Neural cell (in vitro differentiated cells): ENCODE measurements at regions not wholly inside any gene's neighbourhood (a gene's known extent, or its start where the extent isn't known, plus 50 kb on each side); places are given as distances from the start of the nearest gene placed in this dataset.
"Not testable (repeated sequence)": the region's sequence is repeated elsewhere in the genome, so short reads cannot be mapped to it uniquely, and the experiment has no call there.

Experiments used
- H2AFZ ChIP-seq: fragments of 200-600, 300-800 bp; sonication (generic), shearing (Covaris generic); 2 replicates; pipeline ENCODE4 v1.6.0; 2014; ENCODE audit warnings: low read depth, mild to moderate bottlenecking, antibody characterized with exemption, low read length, moderate library complexity
- H3F3A ChIP-seq: fragments of 200-600 bp; shearing (Covaris generic); 2 replicates; pipeline ENCODE4 v1.6.1; 2016; ENCODE audit warnings: mild to moderate bottlenecking, moderate library complexity, mixed read lengths, antibody characterized with exemption, low read length; ENCODE audit not compliant: insufficient read depth, poor library complexity, severe bottlenecking
- H3K27ac ChIP-seq: fragments of 200-600, 300-800 bp; sonication (generic), shearing (Covaris generic); 2 replicates; pipeline ENCODE4 v1.5.1; 2014; ENCODE audit warnings: mild to moderate bottlenecking, low read length, moderate library complexity
- H3K27me3 ChIP-seq: fragments of 300-800, 200-600 bp; sonication (generic), shearing (Covaris generic); 2 replicates; pipeline ENCODE4 v1.6.0; 2014; ENCODE audit warnings: mild to moderate bottlenecking, low read depth, low read length, moderate library complexity; ENCODE audit not compliant: insufficient read depth
- H3K36me3 ChIP-seq: fragments of 300-800, 200-600 bp; sonication (generic), shearing (Covaris generic); 2 replicates; pipeline ENCODE4 v1.5.1; 2014; ENCODE audit warnings: mild to moderate bottlenecking, antibody characterized with exemption, low read length, moderate library complexity; ENCODE audit not compliant: insufficient read depth
- H3K4me2 ChIP-seq: fragments of 300-800, 200-600 bp; sonication (generic), shearing (Covaris generic); 2 replicates; pipeline ENCODE4 v1.6.0; 2014; ENCODE audit warnings: mild to moderate bottlenecking, low read length
- H3K4me3 ChIP-seq: fragments of 300-800, 200-600 bp; sonication (generic), shearing (Covaris generic); 2 replicates; pipeline ENCODE4 v1.5.1; 2014; ENCODE audit warnings: mild to moderate bottlenecking, low read length, moderate library complexity
- H3K79me2 ChIP-seq: fragments of 200-600 bp; shearing (Covaris generic); replicated peaks from 2 replicates; pipeline ENCODE4 v1.6.0; 2014; ENCODE audit warnings: mild to moderate bottlenecking, low read length, moderate library complexity; ENCODE audit not compliant: insufficient read depth
- H3K9ac ChIP-seq: fragments of 300-800, 200-600 bp; sonication (generic), shearing (Covaris generic); 2 replicates; pipeline ENCODE4 v1.6.1; 2016; ENCODE audit warnings: mild to moderate bottlenecking, low read length, mixed read lengths
- H3K9me2 ChIP-seq: fragments of 200-600 bp; shearing (Covaris generic); 2 replicates; pipeline ENCODE4 v1.6.1; 2016; ENCODE audit warnings: mild to moderate bottlenecking, low read length, mixed read lengths; ENCODE audit not compliant: insufficient read depth
- H3K9me3 ChIP-seq: fragments of 200-600, 300-800 bp; sonication (generic), shearing (Covaris generic); 2 replicates; pipeline ENCODE4 v1.6.1; 2016; ENCODE audit warnings: mild to moderate bottlenecking, mixed run types, low read length, moderate library complexity, mixed read lengths
- H4K20me1 ChIP-seq: fragments of 200-600 bp; shearing (Covaris generic); 2 replicates; pipeline ENCODE4 v1.6.1; 2016; ENCODE audit warnings: mild to moderate bottlenecking, mixed run types; ENCODE audit not compliant: insufficient read depth
- EP300 ChIP-seq: fragments of 450-650 bp; conservative IDR thresholded peaks from 2 replicates; pipeline ENCODE4 v1.6.1; 2014; ENCODE audit warnings: antibody characterized with exemption, mild to moderate bottlenecking, moderate library complexity; ENCODE audit not compliant: poor library complexity, severe bottlenecking
- EZH2 ChIP-seq: fragments of 200-600, 300-800 bp; shearing (Covaris generic), sonication (generic); IDR thresholded peaks from 2 replicates; pipeline ENCODE4 v1.6.1; 2014; ENCODE audit warnings: antibody characterized with exemption, low read length, borderline replicate concordance, mild to moderate bottlenecking; ENCODE audit not compliant: insufficient read depth, poor library complexity, severe bottlenecking
- MXI1 ChIP-seq: fragments of 450-650 bp; conservative IDR thresholded peaks from 2 replicates; pipeline ENCODE4 v1.6.1; 2014; ENCODE audit warnings: antibody characterized with exemption, mild to moderate bottlenecking; ENCODE audit not compliant: poor library complexity, severe bottlenecking
- POLR2AphosphoS5 ChIP-seq: IDR thresholded peaks from 2 replicates; pipeline ENCODE4 v1.6.1; 2012
- RAD21 ChIP-seq: fragments of 450-650 bp; conservative IDR thresholded peaks from 2 replicates; pipeline ENCODE4 v1.6.1; 2014; ENCODE audit warnings: antibody characterized with exemption, mild to moderate bottlenecking, moderate library complexity
- SMC3 ChIP-seq: fragments of 450-650 bp; conservative IDR thresholded peaks from 2 replicates; pipeline ENCODE4 v1.6.1; 2014; ENCODE audit warnings: antibody characterized with exemption, mild to moderate bottlenecking, moderate library complexity; ENCODE audit not compliant: poor library complexity
- TAF1 ChIP-seq: IDR thresholded peaks from 2 replicates; pipeline ENCODE4 v1.6.1; 2012; ENCODE audit warnings: low read depth
- TF ChIP-seq, protein P1 (sequence below): IDR thresholded peaks from 2 replicates; pipeline ENCODE4 v1.6.1; 2012; ENCODE audit warnings: borderline replicate concordance
- TF ChIP-seq, protein P2 (sequence below): fragments of 450-650 bp; IDR thresholded peaks from 2 replicates; pipeline ENCODE4 v1.5.1; 2014; ENCODE audit warnings: antibody characterized with exemption, mild to moderate bottlenecking, moderate library complexity; ENCODE audit not compliant: poor library complexity, severe bottlenecking

DNA sequence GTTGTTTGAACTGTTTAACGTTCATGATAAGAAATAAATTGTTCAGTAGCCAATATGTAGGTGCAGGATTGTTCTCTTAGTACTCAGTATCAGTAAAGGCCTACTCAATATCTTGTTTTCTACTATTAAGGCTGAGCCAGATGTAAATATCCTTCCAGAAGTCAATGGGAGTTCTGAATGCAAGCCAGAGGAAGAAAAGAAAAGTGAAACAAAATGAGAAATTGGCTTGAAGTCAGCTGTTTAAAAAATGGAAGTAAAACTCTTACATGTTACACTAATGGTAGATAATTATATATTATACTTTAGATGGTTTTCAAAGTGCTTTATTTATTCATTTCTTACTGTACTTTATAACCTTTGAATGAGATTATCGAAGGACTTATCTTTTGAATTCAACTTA, 1417.9 kb downstream of the ADGRL3 start:
- Histone ChIP-seq H3K27me3 (no peaks in the 10 kb centered on the region), H3K9me2 (no peaks in the 10 kb centered on the region), H3K9me3 (no peaks in the 10 kb centered on the region), H3K9ac (no peak overlapping the region), H3K79me2 (no peaks in the 10 kb centered on the region), H3K36me3 (no peaks in the 10 kb centered on the region), H3K4me2 (no peak overlapping the region), H4K20me1 (no peaks in the 10 kb centered on the region), H3K27ac (no peak overlapping the region), H3F3A (no peaks in the 10 kb centered on the region), H3K4me3 (no peak overlapping the region), H2AFZ (no peak overlapping the region)
- no peak for TF ChIP-seq POLR2AphosphoS5
- no peak for TF ChIP-seq EZH2

DNA sequence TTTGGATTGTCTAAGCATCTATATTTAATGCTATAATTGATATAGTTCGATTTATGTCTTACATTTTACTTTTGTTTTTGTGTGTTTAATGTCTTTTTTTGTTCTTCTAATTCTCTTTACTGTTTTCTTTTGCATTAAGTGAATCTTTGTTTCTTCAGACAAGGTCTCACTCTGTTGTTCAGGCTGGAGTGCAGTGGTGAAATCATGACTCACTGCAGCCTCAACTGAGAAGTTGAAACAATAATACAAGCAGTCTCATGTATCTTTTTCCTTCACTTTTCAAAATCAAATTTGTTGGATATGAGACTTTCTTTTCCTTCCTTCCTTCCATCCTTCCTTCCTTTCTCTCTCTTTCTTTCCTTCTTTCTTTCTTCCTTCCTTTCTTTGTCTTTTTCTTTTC, 1401.6 kb downstream of the ADGRL3 start:
- Histone ChIP-seq H3K9ac (no peak overlapping the region), H3K79me2 (no peaks in the 10 kb centered on the region), H3K9me3 (no peaks in the 10 kb centered on the region), H3K27me3 (no peaks in the 10 kb centered on the region), H3K36me3 (no peaks in the 10 kb centered on the region), H2AFZ (no peak overlapping the region), H3K27ac (no peak overlapping the region), H4K20me1 (no peaks in the 10 kb centered on the region), H3K4me2 (no peak overlapping the region), H3F3A (no peaks in the 10 kb centered on the region), H3K4me3 (no peak overlapping the region), H3K9me2 (no peaks in the 10 kb centered on the region)
- no peak for TF ChIP-seq EZH2
- TF ChIP-seq EP300 = no peak
- no peak for TF ChIP-seq POLR2AphosphoS5
- TF ChIP-seq TAF1 = no peak
- no peak for TF ChIP-seq MXI1
- no peak for TF ChIP-seq RAD21
- TF ChIP-seq SMC3 = no peak
- TF ChIP-seq, protein P1, sequence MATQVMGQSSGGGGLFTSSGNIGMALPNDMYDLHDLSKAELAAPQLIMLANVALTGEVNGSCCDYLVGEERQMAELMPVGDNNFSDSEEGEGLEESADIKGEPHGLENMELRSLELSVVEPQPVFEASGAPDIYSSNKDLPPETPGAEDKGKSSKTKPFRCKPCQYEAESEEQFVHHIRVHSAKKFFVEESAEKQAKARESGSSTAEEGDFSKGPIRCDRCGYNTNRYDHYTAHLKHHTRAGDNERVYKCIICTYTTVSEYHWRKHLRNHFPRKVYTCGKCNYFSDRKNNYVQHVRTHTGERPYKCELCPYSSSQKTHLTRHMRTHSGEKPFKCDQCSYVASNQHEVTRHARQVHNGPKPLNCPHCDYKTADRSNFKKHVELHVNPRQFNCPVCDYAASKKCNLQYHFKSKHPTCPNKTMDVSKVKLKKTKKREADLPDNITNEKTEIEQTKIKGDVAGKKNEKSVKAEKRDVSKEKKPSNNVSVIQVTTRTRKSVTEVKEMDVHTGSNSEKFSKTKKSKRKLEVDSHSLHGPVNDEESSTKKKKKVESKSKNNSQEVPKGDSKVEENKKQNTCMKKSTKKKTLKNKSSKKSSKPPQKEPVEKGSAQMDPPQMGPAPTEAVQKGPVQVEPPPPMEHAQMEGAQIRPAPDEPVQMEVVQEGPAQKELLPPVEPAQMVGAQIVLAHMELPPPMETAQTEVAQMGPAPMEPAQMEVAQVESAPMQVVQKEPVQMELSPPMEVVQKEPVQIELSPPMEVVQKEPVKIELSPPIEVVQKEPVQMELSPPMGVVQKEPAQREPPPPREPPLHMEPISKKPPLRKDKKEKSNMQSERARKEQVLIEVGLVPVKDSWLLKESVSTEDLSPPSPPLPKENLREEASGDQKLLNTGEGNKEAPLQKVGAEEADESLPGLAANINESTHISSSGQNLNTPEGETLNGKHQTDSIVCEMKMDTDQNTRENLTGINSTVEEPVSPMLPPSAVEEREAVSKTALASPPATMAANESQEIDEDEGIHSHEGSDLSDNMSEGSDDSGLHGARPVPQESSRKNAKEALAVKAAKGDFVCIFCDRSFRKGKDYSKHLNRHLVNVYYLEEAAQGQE = no peak
- TF ChIP-seq, protein P2, sequence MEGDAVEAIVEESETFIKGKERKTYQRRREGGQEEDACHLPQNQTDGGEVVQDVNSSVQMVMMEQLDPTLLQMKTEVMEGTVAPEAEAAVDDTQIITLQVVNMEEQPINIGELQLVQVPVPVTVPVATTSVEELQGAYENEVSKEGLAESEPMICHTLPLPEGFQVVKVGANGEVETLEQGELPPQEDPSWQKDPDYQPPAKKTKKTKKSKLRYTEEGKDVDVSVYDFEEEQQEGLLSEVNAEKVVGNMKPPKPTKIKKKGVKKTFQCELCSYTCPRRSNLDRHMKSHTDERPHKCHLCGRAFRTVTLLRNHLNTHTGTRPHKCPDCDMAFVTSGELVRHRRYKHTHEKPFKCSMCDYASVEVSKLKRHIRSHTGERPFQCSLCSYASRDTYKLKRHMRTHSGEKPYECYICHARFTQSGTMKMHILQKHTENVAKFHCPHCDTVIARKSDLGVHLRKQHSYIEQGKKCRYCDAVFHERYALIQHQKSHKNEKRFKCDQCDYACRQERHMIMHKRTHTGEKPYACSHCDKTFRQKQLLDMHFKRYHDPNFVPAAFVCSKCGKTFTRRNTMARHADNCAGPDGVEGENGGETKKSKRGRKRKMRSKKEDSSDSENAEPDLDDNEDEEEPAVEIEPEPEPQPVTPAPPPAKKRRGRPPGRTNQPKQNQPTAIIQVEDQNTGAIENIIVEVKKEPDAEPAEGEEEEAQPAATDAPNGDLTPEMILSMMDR = no peak

DNA sequence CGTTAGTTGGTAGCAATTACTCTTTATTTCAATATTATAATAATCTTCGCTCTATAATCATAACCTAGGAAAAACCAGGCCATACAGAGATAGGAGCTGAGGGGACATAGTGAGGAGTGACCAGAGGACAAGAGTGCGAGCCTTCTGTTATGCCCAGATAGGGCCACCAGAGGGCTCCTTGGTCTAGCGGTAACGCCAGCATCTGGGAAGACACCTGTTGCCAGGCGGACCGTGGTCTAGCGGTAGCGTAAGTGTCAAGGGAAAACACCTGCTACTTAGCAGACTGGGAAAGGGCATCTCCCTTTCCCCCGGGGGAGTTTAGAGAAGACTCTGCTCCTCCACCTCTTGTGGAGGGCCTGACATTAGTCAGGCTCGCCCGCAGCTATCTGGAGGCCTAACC, 1395.1 kb downstream of the ADGRL3 start:
- H4K20me1 ChIP-seq, H3K36me3 ChIP-seq, H3K9me3 ChIP-seq, H3K9me2 ChIP-seq, H3K9ac ChIP-seq, H2AFZ ChIP-seq, H3K4me3 ChIP-seq, H3K4me2 ChIP-seq, H3F3A ChIP-seq, H3K27me3 ChIP-seq, H3K27ac ChIP-seq, H3K79me2 ChIP-seq: not testable (repeated sequence)
